ENCODE measurements at regions not wholly inside any gene's neighbourhood (a gene's known extent, or its start where the extent isn't known, plus 50 kb on each side); places are given as distances from the start of the nearest gene placed in this dataset.

GRCh38 chr3:189457201-189457607 lies 174.0 kb upstream of the TP63 start:
- TF ChIP-seq POLR2A (IDR thresholded peaks at IDR 0.05; ENCODE audit: low read depth, low read length) (no peak), TAF1 (IDR thresholded peaks at IDR 0.05; ENCODE audit: borderline replicate concordance, low read depth, low read length) (no peak), POLR2AphosphoS5 (IDR thresholded peaks at IDR 0.05; ENCODE audit: low read depth, low read length) (no peak)

Data from GM12892 (cell line).